AG09319 (cell line): ENCODE measurements at regions not wholly inside any gene's neighbourhood (a gene's known extent, or its start where the extent isn't known, plus 50 kb on each side); places are given as distances from the start of the nearest gene placed in this dataset.
"Not testable (repeated sequence)": the region's sequence is repeated elsewhere in the genome, so short reads cannot be mapped to it uniquely, and the experiment has no call there.

Experiments
- DNase-seq: peaks from one replicate; pipeline ENCODE4 v3.0.0-alpha.2; 2010; ENCODE audit warnings: low read depth; ENCODE audit errors: extremely low read depth
- CTCF ChIP-seq: IDR thresholded peaks from 2 replicates; pipeline ENCODE4 v1.5.1; 2011; ENCODE audit warnings: low read depth, mild to moderate bottlenecking, inconsistent platforms, low read length, moderate library complexity

- DNase-seq: no peak
- no peak for TF ChIP-seq CTCF
Observed at GRCh38 chr4:13922873-13923645, 295.5 kb upstream of the BOD1L1 start.

- not testable (repeated sequence) for DNase-seq
Observed at GRCh38 chr4:13924900-13925299, 297.4 kb upstream of the BOD1L1 start.

GRCh38 chr4:13928214-13928613 lies 300.7 kb upstream of the BOD1L1 start:
- no peak for TF ChIP-seq CTCF
- no peak for DNase-seq

GRCh38 chr4:13930155-13930554 lies 302.6 kb upstream of the BOD1L1 start:
- no peak for TF ChIP-seq CTCF
- no peak for DNase-seq

- peak; percentile 0; the same call in 1 of the 2 replicates for TF ChIP-seq CTCF
- DNase-seq: no peak
Observed at GRCh38 chr4:13933191-13933590, 305.7 kb upstream of the BOD1L1 start.

GRCh38 chr4:13938299-13938698 lies 310.8 kb upstream of the BOD1L1 start:
- TF ChIP-seq CTCF: no peak
- DNase-seq: no peak

- DNase-seq: no peak
- TF ChIP-seq CTCF: no peak
Observed at GRCh38 chr4:13940921-13941320, 313.4 kb upstream of the BOD1L1 start.

- DNase-seq: no peak
- TF ChIP-seq CTCF: no peak
Observed at GRCh38 chr4:13942977-13943376, 315.5 kb upstream of the BOD1L1 start.
